RWPE2 (cell line): ENCODE measurements at regions not wholly inside any gene's neighbourhood (a gene's known extent, or its start where the extent isn't known, plus 50 kb on each side); places are given as distances from the start of the nearest gene placed in this dataset.
"Not testable (repeated sequence)": the region's sequence is repeated elsewhere in the genome, so short reads cannot be mapped to it uniquely, and the experiment has no call there.

Experiments used
- ATAC-seq: fragments of 200-7000 bp; cut with Tn5 transposase; 3 replicates; pipeline ENCODE4 v1.9.1; 2021; ENCODE audit warnings: low read depth
- DNase-seq: peaks from one replicate; pipeline ENCODE4 v3.0.0-alpha.2; 2020; ENCODE audit warnings: low spot score
- H3K27ac ChIP-seq: fragments of 450-650 bp; 2 replicates; pipeline ENCODE4 v1.5.1; 2017; ENCODE audit warnings: mild to moderate bottlenecking; ENCODE audit not compliant: poor library complexity, severe bottlenecking
- H3K27me3 ChIP-seq: fragments of 250-450 bp; sonication (Bioruptor Pico); 2 replicates; pipeline ENCODE4 v1.5.1; 2021; ENCODE audit warnings: mild to moderate bottlenecking, moderate library complexity; ENCODE audit not compliant: insufficient read depth, poor library complexity, severe bottlenecking
- H3K36me3 ChIP-seq: fragments of 250-450 bp; sonication (Bioruptor Pico); 2 replicates; pipeline ENCODE4 v1.5.1; 2020; ENCODE audit warnings: low read depth, mild to moderate bottlenecking, moderate library complexity
- H3K4me1 ChIP-seq: fragments of 250-450 bp; sonication (Bioruptor Pico); 2 replicates; pipeline ENCODE4 v1.5.1; 2021; ENCODE audit warnings: mild to moderate bottlenecking, moderate library complexity; ENCODE audit not compliant: insufficient read depth, poor library complexity, severe bottlenecking
- H3K4me3 ChIP-seq: fragments of 250-450 bp; sonication (Bioruptor Pico); 2 replicates; pipeline ENCODE4 v1.5.1; 2021; ENCODE audit warnings: mild to moderate bottlenecking, moderate library complexity; ENCODE audit not compliant: severe bottlenecking
- H3K9me3 ChIP-seq: fragments of 250-450 bp; sonication (Bioruptor Pico); 2 replicates; pipeline ENCODE4 v1.5.1; 2021; ENCODE audit warnings: mild to moderate bottlenecking, moderate library complexity; ENCODE audit not compliant: severe bottlenecking
- TF ChIP-seq, protein P1 (sequence below): fragments of 450-650 bp; IDR thresholded peaks from one replicate; pipeline ENCODE4 v1.5.1; 2017; ENCODE audit warnings: mild to moderate bottlenecking, moderate library complexity; ENCODE audit not compliant: poor library complexity, severe bottlenecking

DNA sequence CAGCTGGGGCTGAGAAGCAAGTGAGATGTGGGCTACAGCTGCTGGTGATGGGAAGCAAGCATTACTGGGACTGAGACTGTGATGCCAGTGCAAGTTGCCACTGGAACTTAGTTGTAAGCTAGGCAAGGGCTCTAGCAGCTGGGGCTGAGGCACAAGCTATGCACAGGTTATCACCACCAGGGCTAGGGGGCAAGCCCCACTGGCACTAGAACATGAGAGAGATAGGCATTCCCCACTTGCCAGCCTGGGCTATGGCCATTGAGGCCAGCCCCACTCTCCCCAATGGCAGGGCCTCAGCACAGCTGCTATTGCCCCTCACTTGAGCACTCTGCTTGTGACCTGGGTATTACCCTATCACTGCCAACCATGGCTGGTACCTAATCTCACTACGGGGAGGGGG, 130.8 kb upstream of the SMIM31 start:
- ATAC-seq = no peak
- TF ChIP-seq, protein P1, sequence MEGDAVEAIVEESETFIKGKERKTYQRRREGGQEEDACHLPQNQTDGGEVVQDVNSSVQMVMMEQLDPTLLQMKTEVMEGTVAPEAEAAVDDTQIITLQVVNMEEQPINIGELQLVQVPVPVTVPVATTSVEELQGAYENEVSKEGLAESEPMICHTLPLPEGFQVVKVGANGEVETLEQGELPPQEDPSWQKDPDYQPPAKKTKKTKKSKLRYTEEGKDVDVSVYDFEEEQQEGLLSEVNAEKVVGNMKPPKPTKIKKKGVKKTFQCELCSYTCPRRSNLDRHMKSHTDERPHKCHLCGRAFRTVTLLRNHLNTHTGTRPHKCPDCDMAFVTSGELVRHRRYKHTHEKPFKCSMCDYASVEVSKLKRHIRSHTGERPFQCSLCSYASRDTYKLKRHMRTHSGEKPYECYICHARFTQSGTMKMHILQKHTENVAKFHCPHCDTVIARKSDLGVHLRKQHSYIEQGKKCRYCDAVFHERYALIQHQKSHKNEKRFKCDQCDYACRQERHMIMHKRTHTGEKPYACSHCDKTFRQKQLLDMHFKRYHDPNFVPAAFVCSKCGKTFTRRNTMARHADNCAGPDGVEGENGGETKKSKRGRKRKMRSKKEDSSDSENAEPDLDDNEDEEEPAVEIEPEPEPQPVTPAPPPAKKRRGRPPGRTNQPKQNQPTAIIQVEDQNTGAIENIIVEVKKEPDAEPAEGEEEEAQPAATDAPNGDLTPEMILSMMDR = no peak
- DNase-seq = no peak

DNA sequence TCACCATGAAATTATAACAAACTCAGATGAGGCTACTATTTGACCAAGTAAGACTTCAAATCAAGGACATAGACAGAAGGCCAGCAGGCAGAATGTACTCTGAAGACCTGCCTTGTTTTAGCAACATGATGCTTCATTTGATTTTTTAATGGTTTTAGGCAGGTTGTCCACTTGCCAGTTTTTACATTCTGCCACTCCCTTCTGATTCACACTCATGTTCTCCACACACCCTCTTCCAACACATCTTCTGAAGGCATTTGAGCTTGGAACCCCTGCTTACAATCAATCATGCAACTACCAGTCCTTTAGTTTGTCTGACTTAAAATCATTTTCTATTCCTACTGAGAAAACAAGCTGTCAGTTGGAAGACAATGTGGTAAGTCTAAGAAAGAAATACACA, 114.9 kb upstream of the SMIM31 start:
- ATAC-seq = no peak
- TF ChIP-seq, protein P1 = no peak
- H3K4me1 ChIP-seq = no peaks in the 10 kb centered on the region

More for the DNA sequence above, 130.8 kb upstream of the SMIM31 start:
- H3K9me3 ChIP-seq = no peaks in the 10 kb centered on the region
- H3K4me1 ChIP-seq = peaks cover 4% of the 10 kb centered on the region
- H3K27me3 ChIP-seq = no peaks in the 10 kb centered on the region
- no peaks in the 10 kb centered on the region for H3K36me3 ChIP-seq
- H3K4me3 ChIP-seq = no peak overlapping the region
- H3K27ac ChIP-seq = no peak overlapping the region

DNA sequence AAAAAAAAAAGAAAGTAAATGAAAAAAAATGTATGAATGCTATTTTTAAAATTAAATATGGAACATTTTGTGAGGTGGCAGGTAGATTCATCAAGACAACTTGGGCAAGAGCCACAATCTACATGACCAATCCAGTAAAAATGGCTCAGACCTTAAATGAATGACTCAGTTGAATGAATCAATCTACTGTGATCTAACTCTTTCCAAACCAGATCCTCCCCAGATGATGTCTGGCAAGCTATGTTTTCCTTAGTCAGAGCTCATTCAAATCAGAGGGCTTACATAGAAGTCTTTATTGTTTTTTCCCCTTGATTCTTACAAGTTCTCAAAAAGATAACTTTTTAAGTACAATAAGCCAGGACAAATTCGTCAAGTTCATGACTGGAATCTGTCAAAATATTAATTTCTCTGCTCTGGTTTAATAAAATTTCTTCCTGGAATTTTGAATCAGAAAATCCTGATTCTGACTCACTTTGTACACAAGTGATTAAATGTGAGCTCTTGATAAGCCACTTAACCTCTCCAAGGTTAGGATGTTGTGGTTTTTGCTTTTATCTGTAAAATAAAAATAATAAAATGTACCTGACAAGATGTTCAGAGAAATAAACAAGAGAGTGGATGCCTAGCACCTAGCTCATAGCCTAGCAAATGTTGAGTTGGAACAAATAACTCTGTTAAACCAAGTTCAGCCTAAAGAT, 105.6 kb upstream of the SMIM31 start:
- Histone ChIP-seq H3K9me3 (no peaks in the 10 kb centered on the region), H3K27ac (peak overlapping the region; percentile 93), H3K4me3 (no peak overlapping the region), H3K36me3 (no peaks in the 10 kb centered on the region; the same call in 1 of the 2 replicates), H3K4me1 (peaks cover 25% of the 10 kb centered on the region), H3K27me3 (no peaks in the 10 kb centered on the region)
- peak; percentile 94 for ATAC-seq
- no peak for DNase-seq
- TF ChIP-seq, protein P1 = no peak

More for the DNA sequence above, 114.9 kb upstream of the SMIM31 start:
- Histone ChIP-seq H3K9me3 (no peaks in the 10 kb centered on the region), H3K36me3 (no peaks in the 10 kb centered on the region), H3K4me3 (no peak overlapping the region), H3K27me3 (no peaks in the 10 kb centered on the region), H3K27ac (no peak overlapping the region)
- no peak for DNase-seq

DNA sequence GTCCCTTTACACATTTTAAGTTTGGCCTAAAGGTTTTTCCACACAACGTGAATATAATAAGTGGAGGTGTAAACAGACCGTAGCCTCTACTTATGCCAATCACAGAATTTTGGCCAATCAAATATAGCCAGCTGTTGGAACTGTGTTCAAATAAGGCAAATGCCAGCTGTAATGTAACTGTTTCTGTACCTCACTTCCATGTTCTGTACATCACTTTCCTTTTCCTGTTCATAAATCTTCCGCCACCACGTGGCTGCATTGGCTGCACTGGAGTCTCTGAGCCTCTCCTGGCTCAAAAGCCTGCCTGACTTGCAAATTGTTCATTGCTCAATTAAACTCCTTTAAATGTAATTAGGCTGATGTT, 105.1 kb upstream of the SMIM31 start:
- DNase-seq = no peak
- Histone ChIP-seq H3K27me3 (no peaks in the 10 kb centered on the region), H3K27ac (peak overlapping the region; percentile 93), H3K4me1 (peaks cover 25% of the 10 kb centered on the region), H3K36me3 (no peaks in the 10 kb centered on the region; the same call in 1 of the 2 replicates), H3K4me3 (no peak overlapping the region), H3K9me3 (no peaks in the 10 kb centered on the region)
- TF ChIP-seq, protein P1 = peak; percentile 21
- peak; percentile 67 for ATAC-seq

DNA sequence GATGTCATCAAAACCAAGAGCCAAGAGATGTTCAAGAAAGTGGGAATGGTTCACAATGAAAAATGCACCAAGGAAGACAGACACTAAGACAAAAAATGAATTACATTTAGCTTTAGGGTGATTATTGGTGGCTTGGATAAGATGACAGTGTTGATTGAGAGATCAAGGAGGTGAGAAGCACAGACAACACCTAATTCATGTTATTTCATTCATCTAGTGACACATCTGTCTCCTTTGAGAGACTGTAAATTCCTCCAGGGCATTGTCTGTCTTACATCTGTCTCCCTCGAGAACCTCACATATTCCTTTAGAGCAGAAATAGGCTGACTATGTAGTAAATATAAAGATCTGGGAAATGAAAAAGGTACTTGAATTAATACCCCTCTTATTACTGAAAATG, 94.2 kb upstream of the SMIM31 start:
- Histone ChIP-seq H3K36me3 (no peaks in the 10 kb centered on the region), H3K4me1 (no peaks in the 10 kb centered on the region), H3K27me3 (no peaks in the 10 kb centered on the region), H3K9me3 (peaks cover 3% of the 10 kb centered on the region), H3K4me3 (no peak overlapping the region), H3K27ac (no peak overlapping the region)
- ATAC-seq = no peak
- no peak for DNase-seq
- TF ChIP-seq, protein P1 = no peak

DNA sequence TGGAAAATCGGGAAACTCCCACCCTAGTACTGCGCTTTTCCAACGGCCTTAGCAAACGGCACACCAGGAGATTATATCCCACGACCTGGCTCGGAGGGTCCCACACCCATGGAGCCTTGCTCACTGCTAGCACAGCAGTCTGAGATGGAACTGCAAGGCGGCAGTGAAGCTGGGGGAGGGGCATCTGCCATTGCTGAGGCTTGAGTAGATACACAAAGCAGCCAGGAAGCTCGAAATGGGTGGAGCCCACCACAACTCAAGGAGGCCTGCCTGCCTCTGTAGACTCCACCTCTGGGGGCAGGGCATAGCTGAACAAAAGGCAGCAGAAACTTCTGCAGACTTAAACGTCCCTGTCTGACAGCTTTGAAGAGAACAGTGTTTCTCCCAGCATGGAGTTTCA, 77.8 kb upstream of the SMIM31 start:
- DNase-seq, ATAC-seq, H3K9me3 ChIP-seq, H3K36me3 ChIP-seq, H3K4me1 ChIP-seq, H3K4me3 ChIP-seq, H3K27me3 ChIP-seq, H3K27ac ChIP-seq: not testable (repeated sequence)
